ENCODE measurements at regions not wholly inside any gene's neighbourhood (a gene's known extent, or its start where the extent isn't known, plus 50 kb on each side); places are given as distances from the start of the nearest gene placed in this dataset.

DNA sequence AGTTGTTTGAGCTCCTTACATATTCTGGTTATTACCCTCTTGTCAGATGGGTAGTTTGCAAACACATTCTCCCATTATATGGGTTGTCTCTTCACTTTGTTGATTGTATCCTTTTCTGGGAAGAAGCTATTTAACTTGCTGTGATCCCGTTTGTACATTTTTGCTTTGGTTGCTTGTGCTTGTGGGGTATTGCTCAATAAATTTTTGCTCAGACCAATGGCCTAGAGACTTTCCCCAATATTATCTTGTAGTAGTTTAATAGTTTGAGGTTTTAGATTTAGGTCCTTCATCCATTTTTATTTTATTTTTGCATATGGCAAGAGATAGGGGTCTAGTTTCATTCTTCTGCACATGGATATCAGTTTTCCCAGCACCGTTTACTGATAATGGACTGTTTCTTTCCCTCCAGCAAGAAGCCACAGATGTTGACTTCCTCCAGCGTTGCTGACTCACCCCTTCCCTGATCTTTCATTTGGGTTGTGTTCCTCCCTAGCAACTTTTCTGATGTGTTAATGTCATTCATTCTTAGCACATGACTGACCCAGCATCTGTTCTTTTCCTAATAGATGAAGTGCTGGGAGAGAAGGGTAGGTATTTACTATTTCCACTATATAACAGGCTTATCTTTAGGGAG lies 166.7 kb upstream of the SGO1 start:
- Histone ChIP-seq H3K9me3 (ENCODE audit: control insufficient read depth in 1 of 2, insufficient read depth in 1 of 2, low read depth in 1 of 2, low read length in 2 of 2) (no peaks in the 10 kb centered on the region), H3K36me3 (ENCODE audit: control insufficient read depth in 1 of 2, insufficient read depth in 2 of 2, low read length in 2 of 2) (no peaks in the 10 kb centered on the region), H3K79me2 (ENCODE audit: insufficient read depth, low read length) (no peaks in the 10 kb centered on the region), H3K9ac (ENCODE audit: low read length) (no peak overlapping the region), H3K4me2 (ENCODE audit: low read length) (no peak overlapping the region), H3K27ac (ENCODE audit: low read depth, low read length) (no peak overlapping the region), H2AFZ (ENCODE audit: low read depth, low read length, poor library complexity, severe bottlenecking) (no peak overlapping the region), H3K9me2 (ENCODE audit: insufficient read depth) (no peaks in the 10 kb centered on the region), H3K4me3 (replicated peaks in 1 of 2; ENCODE audit: low read depth in 1 of 2, low read length in 2 of 2) (no peak overlapping the region), H4K20me1 (ENCODE audit: insufficient read depth) (no peaks in the 10 kb centered on the region), H3K4me1 (ENCODE audit: control insufficient read depth in 1 of 2, insufficient read depth in 2 of 2, low read length in 2 of 2) (no peaks in the 10 kb centered on the region), H3K27me3 (ENCODE audit: insufficient read depth, low read length) (no peaks in the 10 kb centered on the region)
- POLR2A ChIA-PET, result no interaction called here
- intact Hi-C loops (cut with micrococcal nuclease), result no loop called here
- DNase-seq (ENCODE audit: low read depth, low spot score), result no peak
- RAD21 ChIA-PET (ENCODE audit: low non-redundant PET in 1 of 2, low total read pairs in 2 of 2, uncharacterized antibody in 2 of 2, unreplicated experiment in 2 of 2), result no interaction called here
- TF ChIP-seq EZH2phosphoT487 (IDR thresholded peaks at IDR 0.05; ENCODE audit: borderline replicate concordance) (no peak), JUND (IDR thresholded peaks at IDR 0.05) (no peak)
- CTCF ChIA-PET, result no interaction called here
- no peak for ATAC-seq
- BruUV-seq (replicated peaks), result no TSS peak

GRCh38 chr3:20350449-20350848 lies 164.4 kb upstream of the SGO1 start:
- Histone ChIP-seq H3K27ac (ENCODE audit: low read depth, low read length) (no peak overlapping the region), H3K4me2 (ENCODE audit: low read length) (no peak overlapping the region), H2AFZ (ENCODE audit: low read depth, low read length, poor library complexity, severe bottlenecking) (no peak overlapping the region), H3K9me3 (ENCODE audit: control insufficient read depth in 1 of 2, insufficient read depth in 1 of 2, low read depth in 1 of 2, low read length in 2 of 2) (no peaks in the 10 kb centered on the region), H4K20me1 (ENCODE audit: insufficient read depth) (no peaks in the 10 kb centered on the region), H3K9ac (ENCODE audit: low read length) (no peak overlapping the region), H3K36me3 (ENCODE audit: control insufficient read depth in 1 of 2, insufficient read depth in 2 of 2, low read length in 2 of 2) (no peaks in the 10 kb centered on the region), H3K27me3 (ENCODE audit: insufficient read depth, low read length) (no peaks in the 10 kb centered on the region), H3K79me2 (ENCODE audit: insufficient read depth, low read length) (no peaks in the 10 kb centered on the region), H3K4me1 (ENCODE audit: control insufficient read depth in 1 of 2, insufficient read depth in 2 of 2, low read length in 2 of 2) (no peaks in the 10 kb centered on the region), H3K9me2 (ENCODE audit: insufficient read depth) (no peaks in the 10 kb centered on the region), H3K4me3 (replicated peaks in 1 of 2; ENCODE audit: low read depth in 1 of 2, low read length in 2 of 2) (no peak overlapping the region)
- no peak for ATAC-seq
- ChIA-PET POLR2A (no interaction called here), RAD21 (ENCODE audit: low non-redundant PET in 1 of 2, low total read pairs in 2 of 2, uncharacterized antibody in 2 of 2, unreplicated experiment in 2 of 2) (no interaction called here), CTCF (no interaction called here)
- BruUV-seq (replicated peaks), result no TSS peak
- intact Hi-C loops (cut with micrococcal nuclease), result no loop called here
- TF ChIP-seq ZNF274 (IDR thresholded peaks at IDR 0.05; ENCODE audit: low read depth, low read length) (no peak), POLR2AphosphoS5 (IDR thresholded peaks at IDR 0.05; ENCODE audit: low read depth, low read length) (no peak), JUND (IDR thresholded peaks at IDR 0.05) (no peak), CBX3 (IDR thresholded peaks at IDR 0.05; ENCODE audit: low read depth) (no peak), SIN3A (IDR thresholded peaks at IDR 0.05; ENCODE audit: low read depth) (no peak)
- TF ChIP-seq, protein P1, sequence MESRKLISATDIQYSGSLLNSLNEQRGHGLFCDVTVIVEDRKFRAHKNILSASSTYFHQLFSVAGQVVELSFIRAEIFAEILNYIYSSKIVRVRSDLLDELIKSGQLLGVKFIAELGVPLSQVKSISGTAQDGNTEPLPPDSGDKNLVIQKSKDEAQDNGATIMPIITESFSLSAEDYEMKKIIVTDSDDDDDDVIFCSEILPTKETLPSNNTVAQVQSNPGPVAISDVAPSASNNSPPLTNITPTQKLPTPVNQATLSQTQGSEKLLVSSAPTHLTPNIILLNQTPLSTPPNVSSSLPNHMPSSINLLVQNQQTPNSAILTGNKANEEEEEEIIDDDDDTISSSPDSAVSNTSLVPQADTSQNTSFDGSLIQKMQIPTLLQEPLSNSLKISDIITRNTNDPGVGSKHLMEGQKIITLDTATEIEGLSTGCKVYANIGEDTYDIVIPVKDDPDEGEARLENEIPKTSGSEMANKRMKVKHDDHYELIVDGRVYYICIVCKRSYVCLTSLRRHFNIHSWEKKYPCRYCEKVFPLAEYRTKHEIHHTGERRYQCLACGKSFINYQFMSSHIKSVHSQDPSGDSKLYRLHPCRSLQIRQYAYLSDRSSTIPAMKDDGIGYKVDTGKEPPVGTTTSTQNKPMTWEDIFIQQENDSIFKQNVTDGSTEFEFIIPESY (IDR thresholded peaks at IDR 0.05; ENCODE audit: extremely low read depth, insufficient replicate concordance, low read length), result no peak
- no peak for DNase-seq (ENCODE audit: low read depth, low spot score)

All from HCT116 (cell line).